ENCODE measurements at regions not wholly inside any gene's neighbourhood (a gene's known extent, or its start where the extent isn't known, plus 50 kb on each side); places are given as distances from the start of the nearest gene placed in this dataset.
A peak's percentile ranks its signal among the peaks of the same experiment; 100 is the strongest.
"Not testable (repeated sequence)": the region's sequence is repeated elsewhere in the genome, so short reads cannot be mapped to it uniquely, and the experiment has no call there.

DNA sequence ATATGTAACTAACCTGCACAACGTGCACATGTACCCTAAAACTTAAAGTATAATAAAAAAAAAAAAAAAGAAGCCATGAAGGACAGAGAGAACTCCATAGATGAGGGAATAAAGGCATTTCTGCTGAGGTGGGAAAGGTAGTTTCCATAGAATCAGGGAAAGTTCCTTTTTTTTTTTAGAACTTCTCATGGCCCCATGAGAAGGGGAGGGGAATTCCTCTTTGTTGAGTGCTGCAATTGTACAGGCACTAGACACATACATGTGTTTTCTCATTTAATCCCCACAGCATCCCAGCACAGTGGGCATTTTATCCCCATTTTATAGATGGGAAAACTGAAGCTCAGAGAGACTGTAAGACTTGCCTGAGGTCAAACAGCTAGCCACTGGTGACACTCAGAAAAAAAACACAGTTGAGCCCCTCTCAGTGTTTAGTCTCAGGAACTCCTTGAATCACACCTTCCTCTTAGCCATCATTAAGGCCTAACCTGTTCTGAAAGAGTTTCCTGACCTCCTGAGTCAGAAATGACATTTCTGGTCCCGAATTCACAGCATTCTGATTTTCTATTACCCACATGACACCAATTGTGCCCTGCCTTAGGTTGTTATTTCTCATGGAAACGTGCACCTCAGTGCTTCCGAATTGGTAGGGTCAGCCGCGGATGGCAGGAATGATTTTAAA, 189.3 kb upstream of the G2E3 start:
- intact Hi-C loops (cut with DNase I), result loop anchor here (10.0 kb wide), 2 partner anchors 75 to 155 kb away; no protein-coding TSS in a partner anchor
- DNase-seq (no peak), ATAC-seq (ENCODE audit: poor library complexity) (no peak)

DNA sequence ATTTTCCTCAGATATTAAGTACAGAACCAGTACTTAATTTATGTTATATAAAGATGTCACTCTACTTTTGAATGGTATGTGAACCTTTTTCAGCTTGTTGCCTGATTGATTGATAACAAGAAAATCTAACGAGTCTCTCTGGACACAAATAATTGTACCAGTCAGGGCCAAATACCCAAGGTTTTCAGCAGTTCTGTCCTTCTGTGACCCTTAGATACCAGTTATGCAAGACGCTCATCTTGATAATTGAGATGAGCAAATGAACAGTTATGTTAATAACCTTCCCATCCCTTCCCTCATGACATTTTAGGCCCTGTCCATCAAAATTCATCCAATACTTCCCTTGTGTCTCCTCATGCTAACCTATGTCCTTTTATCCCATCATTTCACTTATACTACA, 185.9 kb upstream of the G2E3 start:
- no peak for DNase-seq
- no peak for ATAC-seq (ENCODE audit: poor library complexity)

DNA sequence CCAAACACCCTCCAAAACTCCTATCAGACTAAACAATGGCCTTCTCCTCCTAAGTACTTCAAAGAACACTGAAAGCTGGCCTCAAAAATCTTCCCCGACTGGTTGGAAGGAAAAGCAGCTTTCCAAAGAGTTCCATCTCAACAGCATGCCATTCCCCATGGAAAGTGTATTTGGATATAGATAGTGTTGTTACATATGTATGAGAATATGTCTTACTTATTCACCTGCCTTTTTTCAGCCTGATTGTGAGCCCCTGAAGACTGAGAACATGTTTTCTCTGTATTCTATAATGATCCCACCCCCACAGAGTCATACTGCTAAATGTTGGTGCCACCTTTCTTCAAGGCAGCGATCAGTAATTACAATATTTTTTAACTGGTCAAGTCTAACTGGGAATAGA, 185.4 kb upstream of the G2E3 start:
- intact Hi-C loops (cut with DNase I), result loop anchor here (10.0 kb wide), 2 partner anchors 71 to 151 kb away; no protein-coding TSS in a partner anchor
- ATAC-seq (ENCODE audit: poor library complexity) (no peak), DNase-seq (no peak)

More for the DNA sequence above, 185.9 kb upstream of the G2E3 start:
- intact Hi-C loops (cut with DNase I), result loop anchor here (10.0 kb wide), 2 partner anchors 72 to 152 kb away; no protein-coding TSS in a partner anchor

DNA sequence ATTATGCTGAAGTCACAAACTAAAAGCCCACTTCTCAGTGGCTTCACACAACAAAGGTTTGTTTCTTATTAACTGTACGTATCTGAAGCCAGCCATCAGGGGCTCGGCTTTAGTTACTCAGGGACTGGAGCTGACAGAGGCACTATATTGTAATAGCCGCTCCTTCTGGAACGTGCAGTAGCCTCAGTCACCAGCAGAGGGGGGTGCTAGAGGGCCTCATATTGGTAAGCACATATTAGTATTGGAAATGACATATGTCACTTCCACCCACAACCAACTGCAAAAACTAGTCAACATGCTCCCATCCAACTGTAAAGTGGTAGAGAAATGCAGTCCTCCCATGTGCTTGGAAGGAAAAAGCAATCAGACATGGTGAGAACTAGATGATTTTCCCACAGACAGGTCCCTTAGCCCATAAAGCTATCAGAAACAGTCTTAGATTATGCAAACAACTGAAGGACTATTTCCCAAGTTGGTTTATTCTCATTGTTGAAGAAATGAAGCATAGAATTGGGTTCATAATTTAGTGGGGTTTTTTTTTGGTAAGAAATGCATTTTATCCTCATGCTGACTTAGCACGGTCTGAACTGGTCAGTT, 183.6 kb upstream of the G2E3 start:
- intact Hi-C loops (cut with DNase I), result loop anchor here (10.0 kb wide), 2 partner anchors 69 to 149 kb away; no protein-coding TSS in a partner anchor
- DNase-seq (peak; percentile 72), ATAC-seq (ENCODE audit: poor library complexity) (peak; percentile 67)

DNA sequence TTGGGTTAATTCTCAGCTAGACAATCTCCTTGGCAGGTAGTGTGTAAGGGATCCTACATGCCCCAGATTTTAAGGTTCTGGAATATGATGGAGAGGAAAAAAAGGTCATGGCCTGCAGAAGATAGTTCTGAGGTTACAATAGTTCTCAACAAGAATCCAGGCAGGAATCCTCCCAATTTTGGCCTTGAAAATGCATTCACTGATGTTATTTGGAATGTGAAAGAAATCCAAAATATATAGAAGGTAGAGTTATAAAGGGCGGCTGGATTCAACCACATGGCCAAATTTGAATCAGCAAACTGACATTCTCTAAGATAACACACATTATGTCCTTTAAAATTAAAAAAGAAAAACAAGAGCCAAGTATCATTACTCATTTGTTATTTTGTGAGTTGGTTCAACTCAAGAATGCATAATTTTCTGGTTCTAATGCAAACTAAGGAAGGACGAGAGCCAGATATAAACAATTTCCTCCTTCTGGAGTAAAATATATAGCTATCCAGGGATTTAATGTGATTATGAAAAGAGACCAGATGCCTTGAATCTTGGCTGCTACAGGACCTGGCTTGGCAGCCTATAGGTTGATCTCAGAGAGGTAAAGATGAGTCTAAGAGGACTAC, 177.0 kb upstream of the G2E3 start:
- DNase-seq (no peak), ATAC-seq (ENCODE audit: poor library complexity) (no peak)
- intact Hi-C loops (cut with DNase I), result no loop called here

DNA sequence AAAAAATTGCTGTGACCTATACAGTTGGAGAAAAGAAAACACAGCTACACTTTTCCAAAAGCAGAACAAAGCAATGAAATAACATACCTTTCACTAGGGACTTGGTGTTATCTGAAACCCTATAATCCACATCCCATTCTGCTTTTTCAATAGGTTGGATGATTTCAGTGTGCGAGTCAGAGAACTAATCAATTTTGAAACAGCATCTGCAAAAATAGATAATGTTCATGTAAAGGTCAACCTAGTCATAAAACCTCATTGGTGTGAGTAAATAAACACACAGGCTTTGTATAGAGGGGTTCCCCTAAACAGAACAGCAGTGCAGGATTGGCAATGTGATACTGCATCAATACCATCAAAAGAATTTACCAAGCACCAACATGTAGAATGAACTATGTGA, 173.0 kb upstream of the G2E3 start:
- DNase-seq, result no peak
- ATAC-seq (ENCODE audit: poor library complexity), result no peak
- intact Hi-C loops (cut with DNase I), result no loop called here

DNA sequence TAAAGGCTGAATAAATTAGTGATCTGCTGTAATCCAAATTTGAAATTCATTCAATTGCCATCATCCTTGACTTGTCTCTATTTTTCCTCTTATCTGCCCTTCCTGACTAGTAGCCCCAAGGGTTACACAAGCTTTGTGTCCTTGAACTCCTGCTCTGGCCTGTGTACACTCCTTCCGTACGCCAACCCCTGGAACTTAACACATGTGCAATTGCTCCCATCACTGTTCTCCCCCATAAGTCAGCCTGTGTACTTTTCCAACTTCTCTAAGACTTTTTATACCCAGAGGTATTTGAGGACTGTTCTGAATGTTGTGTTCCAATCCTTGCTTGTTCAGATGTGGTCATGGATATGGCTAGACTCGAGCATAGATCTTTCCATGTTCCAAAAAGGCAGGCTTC, 171.1 kb upstream of the G2E3 start:
- DNase-seq, result no peak
- ATAC-seq (ENCODE audit: poor library complexity), result peak; percentile 56
- intact Hi-C loops (cut with DNase I), result no loop called here

DNA sequence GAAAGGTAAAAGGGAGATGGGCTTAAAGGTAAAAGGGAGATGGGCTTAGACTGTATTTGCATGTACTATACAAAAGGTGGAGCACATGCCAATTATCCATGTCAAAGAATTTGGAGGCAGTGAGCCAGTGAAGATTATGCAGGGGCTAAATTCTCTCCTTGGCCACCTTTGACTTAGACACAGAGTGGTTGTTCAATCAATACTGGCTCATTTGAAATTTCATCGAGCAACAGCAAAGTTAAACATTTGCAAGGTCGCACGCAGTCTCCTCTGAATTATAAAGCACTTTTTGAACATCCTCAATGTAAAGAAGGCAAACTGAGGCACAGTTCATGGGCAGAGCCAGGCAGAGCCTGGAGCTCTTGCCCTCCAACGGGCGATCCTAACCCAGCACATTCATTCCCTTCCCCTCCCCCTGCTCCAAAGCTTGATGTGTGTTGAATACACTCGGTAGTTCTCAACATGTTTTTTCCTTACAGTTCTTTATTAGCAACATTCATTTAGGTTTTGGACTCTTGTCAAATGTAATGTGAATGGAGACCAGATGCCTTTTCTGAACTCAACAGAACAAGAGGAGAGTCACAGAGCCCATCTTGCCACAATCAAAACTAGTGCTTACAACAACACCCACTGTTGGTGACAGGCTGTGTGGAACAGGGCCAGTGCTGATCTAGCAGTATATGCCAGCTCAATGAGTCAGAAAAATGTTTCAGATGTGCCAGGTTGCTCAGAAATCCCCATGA, 169.7 kb upstream of the G2E3 start:
- peak; percentile 92 for ATAC-seq (ENCODE audit: poor library complexity)
- intact Hi-C loops (cut with DNase I), result no loop called here
- DNase-seq, result peak; percentile 57

DNA sequence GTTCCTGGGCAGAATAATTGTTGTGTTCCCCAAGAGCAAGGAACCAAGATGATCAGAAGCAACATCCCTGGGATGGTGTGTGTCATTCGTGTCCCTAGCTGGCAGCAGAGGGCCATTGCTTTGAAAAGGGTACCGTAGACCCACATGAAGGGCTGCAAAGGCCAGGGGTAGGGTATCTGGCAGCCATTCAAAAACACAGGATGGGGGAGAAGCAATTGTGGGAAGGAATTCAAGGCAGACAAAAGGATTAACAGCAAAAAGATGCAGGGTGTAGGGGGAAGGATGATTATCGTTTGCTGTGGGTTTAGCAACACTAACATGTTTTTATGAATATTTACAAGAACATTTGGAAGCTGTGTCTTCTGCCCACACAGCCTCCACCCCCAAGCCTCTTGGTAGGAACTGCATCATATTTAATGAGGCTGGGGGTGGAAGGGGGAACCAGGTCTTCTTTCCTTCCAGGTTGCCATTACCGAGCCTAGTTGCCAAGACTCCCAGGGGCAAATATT, 169.0 kb upstream of the G2E3 start:
- DNase-seq (no peak), ATAC-seq (ENCODE audit: poor library complexity) (no peak)
- intact Hi-C loops (cut with DNase I), result no loop called here

DNA sequence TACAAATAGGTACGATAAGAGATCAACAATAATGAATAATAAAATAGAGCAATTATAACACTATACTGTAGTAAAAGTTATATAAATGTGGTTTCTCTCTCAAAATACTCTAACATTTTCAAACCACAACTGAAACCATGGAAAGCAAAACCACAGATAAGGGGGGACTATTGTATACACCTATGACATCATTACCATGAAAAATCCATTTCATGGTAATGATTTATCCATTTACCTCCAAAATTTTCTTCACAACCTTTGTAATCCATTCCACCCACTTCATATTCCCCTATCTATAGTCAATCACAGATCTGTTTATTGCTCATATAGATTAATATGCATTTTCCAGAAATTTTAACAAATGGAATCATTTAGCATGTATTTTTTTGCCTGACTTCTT, 163.9 kb upstream of the G2E3 start:
- intact Hi-C loops (cut with DNase I), result no loop called here
- DNase-seq, result no peak
- ATAC-seq (ENCODE audit: poor library complexity), result no peak

DNA sequence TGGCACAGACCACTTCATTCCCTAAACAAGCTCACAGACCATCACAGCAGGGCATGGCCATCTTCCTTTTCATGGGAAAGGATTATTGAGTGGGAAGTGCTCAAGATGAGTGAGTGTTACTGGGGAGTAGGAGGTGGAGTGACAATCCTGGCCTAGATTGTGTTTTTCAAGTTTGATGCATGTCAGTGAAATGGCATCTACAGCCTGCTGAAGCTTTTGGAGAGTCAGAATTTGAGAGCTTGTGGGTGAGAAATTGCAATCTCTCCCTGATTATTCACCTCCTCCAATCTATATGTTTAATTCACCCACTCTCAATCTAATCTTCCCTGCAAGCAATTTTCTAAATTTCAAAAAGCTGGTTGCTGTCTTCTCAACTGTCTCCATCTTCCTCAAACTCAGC, 156.1 kb upstream of the G2E3 start:
- intact Hi-C loops (cut with DNase I), result no loop called here
- no peak for ATAC-seq (ENCODE audit: poor library complexity)
- DNase-seq, result no peak

DNA sequence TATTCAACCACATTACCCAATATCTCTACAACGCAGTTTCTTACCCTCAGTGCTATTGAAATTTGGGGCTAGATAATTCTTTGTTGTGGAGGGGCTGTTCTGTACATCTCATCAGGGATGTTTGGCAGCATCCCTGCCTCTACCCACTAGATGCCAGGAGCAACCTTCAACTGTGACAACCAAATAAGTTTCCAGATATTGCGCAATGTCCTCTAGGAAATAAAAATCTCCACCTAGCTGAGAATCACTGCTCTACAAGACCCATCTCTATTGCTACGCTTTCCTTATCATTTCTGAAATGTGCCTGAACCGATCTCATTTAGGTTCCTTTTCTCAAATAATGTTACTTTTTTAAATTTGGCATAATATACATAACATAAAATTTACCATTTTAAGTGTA, 155.2 kb upstream of the G2E3 start:
- ATAC-seq (ENCODE audit: poor library complexity), result no peak
- no peak for DNase-seq
- intact Hi-C loops (cut with DNase I), result no loop called here

DNA sequence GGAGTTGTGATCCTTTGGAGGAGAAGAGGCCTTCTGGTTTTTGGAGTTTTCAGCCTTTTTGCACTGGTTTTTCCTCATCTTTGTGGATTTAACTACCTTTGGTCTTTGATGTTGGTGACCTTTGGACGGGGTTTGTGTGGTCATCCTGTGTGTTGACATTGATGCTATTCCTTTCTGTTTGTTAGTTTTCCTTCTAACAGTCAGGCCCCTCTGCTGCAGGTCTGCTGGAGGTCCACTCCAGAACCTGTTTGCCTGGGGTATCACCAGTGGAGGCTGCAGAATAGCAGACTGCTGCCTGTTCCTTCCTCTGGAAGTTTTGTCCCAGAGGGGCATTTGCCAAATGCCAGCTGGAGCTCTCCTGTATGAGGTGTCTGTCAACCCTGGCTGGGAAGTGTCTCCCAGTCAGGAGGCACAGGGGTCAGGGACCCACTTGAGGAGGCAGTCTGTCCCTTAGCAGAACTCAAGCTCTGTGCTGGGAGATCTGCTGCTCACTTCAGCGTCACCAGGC, 149.4 kb upstream of the G2E3 start:
- intact Hi-C loops (cut with DNase I); ATAC-seq (ENCODE audit: poor library complexity); DNase-seq: not testable (repeated sequence)

DNA sequence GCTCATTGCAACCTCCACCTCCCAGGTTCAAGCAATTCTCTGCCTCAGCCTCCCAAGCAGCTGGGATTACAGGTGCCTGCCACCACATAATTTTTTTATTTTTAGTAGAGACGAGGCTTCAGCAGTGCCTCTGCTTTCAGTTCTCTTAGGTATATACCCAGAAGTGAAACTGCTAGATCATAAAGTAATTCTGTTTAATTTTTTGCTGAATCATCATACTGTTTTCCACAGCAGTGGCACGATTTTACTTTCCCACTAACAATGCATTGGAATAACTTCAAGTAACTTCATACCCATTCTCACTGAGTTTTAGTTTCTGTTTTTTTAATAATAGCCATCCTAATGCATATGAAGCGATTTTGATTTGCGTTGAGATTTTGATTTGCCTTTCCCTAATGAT, 148.0 kb upstream of the G2E3 start:
- intact Hi-C loops (cut with DNase I), result no loop called here
- DNase-seq (no peak), ATAC-seq (ENCODE audit: poor library complexity) (no peak)

DNA sequence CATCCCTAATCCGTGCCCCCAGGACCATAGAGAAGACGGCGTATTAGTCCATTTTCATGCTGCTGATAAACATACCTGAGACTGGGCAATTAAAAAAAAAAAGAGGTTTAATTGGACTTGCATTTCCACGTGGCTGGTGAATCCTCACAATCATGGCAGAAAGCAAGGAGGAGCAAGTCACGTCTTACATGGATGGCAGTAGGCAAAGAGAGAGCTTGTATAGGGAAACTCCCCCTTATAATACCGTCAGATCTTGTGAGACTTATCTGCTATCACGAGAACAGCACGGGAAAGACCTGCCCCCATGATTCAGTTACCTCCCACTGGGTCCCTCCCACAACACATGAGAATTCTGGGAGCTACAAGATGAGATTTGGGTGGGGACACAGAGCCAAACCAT, 145.8 kb upstream of the G2E3 start:
- ATAC-seq (ENCODE audit: poor library complexity); DNase-seq; intact Hi-C loops (cut with DNase I): not testable (repeated sequence)

DNA sequence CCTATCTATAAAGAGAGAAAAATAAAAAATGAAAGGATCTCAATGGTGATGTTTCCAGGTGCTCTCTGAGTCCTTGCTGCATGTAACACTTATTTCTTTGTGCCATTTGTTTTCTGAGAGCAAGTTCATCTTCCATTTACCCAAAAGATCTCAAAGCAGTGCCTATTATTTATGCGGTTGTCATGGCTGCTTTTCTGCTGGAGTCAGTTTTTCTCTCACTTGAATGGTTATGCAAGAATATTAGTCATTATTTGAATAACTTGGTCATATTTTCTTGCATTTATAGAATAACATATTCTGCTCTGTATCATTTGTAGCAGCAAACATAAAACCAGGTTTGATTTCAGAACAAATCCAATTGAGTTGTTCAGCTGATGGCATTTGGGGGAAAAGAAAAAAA, 141.8 kb upstream of the G2E3 start:
- ATAC-seq (ENCODE audit: poor library complexity), result no peak
- intact Hi-C loops (cut with DNase I), result no loop called here
- DNase-seq, result no peak

DNA sequence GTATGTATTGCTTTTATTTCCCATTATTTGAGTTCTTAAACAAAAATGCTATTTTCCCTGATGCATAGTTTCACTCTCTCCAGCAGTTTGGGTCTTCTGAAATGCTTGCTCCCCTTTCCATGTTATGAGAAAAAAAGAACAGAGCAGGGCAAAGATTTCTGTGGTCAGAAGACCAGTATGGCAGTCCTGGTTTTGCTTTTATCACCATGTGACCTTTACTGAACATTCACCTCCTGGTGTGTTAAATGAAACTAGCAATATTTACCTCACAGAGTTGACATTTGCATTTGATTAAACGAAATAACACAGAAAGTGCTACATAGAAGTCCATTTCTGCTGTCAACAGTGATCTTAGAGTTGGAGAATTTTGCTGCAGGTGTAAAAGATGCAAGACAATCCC, 141.0 kb upstream of the G2E3 start:
- intact Hi-C loops (cut with DNase I), result no loop called here
- DNase-seq, result no peak
- ATAC-seq (ENCODE audit: poor library complexity), result no peak

DNA sequence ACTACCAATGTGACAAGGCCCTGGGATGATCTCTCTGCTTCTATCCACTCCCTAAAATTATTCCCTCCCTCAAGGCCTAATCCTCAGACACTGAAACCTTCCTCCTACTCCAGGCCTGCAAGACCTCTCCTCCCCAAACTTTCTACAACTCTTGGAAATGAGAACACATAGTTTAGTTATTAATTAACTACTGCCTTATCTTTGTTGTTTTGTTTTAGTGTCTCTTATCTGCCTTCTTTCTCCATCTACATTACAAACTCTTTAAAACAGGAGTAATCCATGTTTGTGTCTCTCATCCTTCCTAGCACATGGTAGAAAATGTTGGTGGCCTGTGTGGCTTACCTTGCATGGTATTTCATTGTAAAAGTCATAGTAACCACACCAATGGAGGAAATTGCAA, 139.9 kb upstream of the G2E3 start:
- intact Hi-C loops (cut with DNase I), result no loop called here
- DNase-seq (no peak), ATAC-seq (ENCODE audit: poor library complexity) (no peak)

DNA sequence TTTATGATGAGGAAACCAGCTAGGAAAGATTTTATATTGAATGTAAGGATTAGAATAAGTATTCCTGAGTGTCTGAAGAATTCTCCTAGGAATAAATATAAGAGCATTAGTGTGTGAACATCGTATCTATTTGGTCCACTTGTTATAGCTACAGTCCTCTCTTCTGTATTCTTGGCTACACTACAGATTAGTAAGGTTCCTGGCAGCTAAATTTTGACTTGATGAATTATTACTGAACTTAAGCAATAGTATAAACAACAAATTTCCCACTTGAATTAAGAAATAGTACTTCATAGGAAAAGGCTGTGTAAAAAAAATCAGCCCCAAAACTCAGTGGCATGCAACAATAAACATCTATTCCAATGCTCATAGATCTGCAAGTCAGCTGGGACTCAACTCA, 138.4 kb upstream of the G2E3 start:
- DNase-seq (no peak), ATAC-seq (ENCODE audit: poor library complexity) (no peak)
- intact Hi-C loops (cut with DNase I), result no loop called here

All from Right ventricle myocardium superior (tissue), 1 donor.